H1 (cell line): ENCODE measurements at regions not wholly inside any gene's neighbourhood (a gene's known extent, or its start where the extent isn't known, plus 50 kb on each side); places are given as distances from the start of the nearest gene placed in this dataset.

ENCODE experiments used
- CTCF ChIA-PET: fragments of 300-600 bp; sonication (Branson Sonifier 250); formaldehyde crosslinking; loops from one replicate; lab custom pipeline; 2021; ENCODE audit not compliant: partially characterized antibody; lab: Charles Lee
- POLR2A ChIA-PET: fragments of 300-600 bp; sonication (Branson Sonifier 250); formaldehyde crosslinking; loops from one replicate; lab custom pipeline; 2021; ENCODE audit warnings: inconsistent platforms; ENCODE audit not compliant: partially characterized antibody; lab: Charles Lee
- DNase-seq, 2 experiments: peaks; one replicate each; pipeline versions ENCODE4 v3.0.0 to v3.0.0-alpha.2; 2010 to 2022; ENCODE audit warnings: low spot score in 2 of 2, low read depth in 1 of 2, mixed read lengths in 1 of 2
- FAIRE-seq: peaks from 2 replicates; lab custom pipeline; 2011; peaks lifted over from hg19 to GRCh38; lab: Jason Lieb, UNC
- H2AFZ ChIP-seq: 2 replicates; pipeline ENCODE4 v1.8.1; 2012; ENCODE audit warnings: low read length, inconsistent platforms
- H2AK5ac ChIP-seq: 2 replicates; pipeline ENCODE4 v1.6.1; 2013; ENCODE audit warnings: low read depth, low read length
- H2BK120ac ChIP-seq: replicated peaks from 2 replicates; pipeline ENCODE3; 2013; ENCODE audit warnings: low read depth, low read length, inconsistent platforms
- H2BK12ac ChIP-seq: 2 replicates; pipeline ENCODE4 v1.6.1; 2013; ENCODE audit warnings: low read depth, low read length
- H2BK15ac ChIP-seq: 2 replicates; pipeline ENCODE4 v1.6.1; 2013; ENCODE audit warnings: low read length
- H2BK20ac ChIP-seq: 2 replicates; pipeline ENCODE4 v1.6.1; 2013; ENCODE audit warnings: low read length
- H2BK5ac ChIP-seq: 2 replicates; pipeline ENCODE4 v1.6.1; 2013; ENCODE audit warnings: low read depth, low read length
- H3K14ac ChIP-seq: 2 replicates; pipeline ENCODE4 v1.6.1; 2013; ENCODE audit warnings: inconsistent platforms; ENCODE audit not compliant: insufficient read length
- H3K18ac ChIP-seq: 2 replicates; pipeline ENCODE4 v1.6.1; 2013; ENCODE audit warnings: low read length; ENCODE audit errors: extremely low read depth
- H3K23ac ChIP-seq: 2 replicates; pipeline ENCODE4 v1.6.1; 2013; ENCODE audit warnings: inconsistent platforms; ENCODE audit not compliant: insufficient read length
- H3K23me2 ChIP-seq: 2 replicates; pipeline ENCODE4 v1.6.1; 2013; ENCODE audit warnings: low read depth, low read length
- H3K27ac ChIP-seq: 2 replicates; pipeline ENCODE4 v1.6.1; 2011; ENCODE audit warnings: low read depth, low read length, inconsistent platforms
- H3K27me3 ChIP-seq, 4 experiments: replicated peaks in 1 of 4; 1 replicate in 1 of 4; 2 replicates in 3 of 4; pipeline versions ENCODE4 v1.6.1 to v1.8.1; 2011 to 2013; ENCODE audit warnings: low read length in 3 of 4, mild to moderate bottlenecking in 3 of 4, inconsistent platforms in 2 of 4, mixed read lengths in 2 of 4, moderate library complexity in 1 of 4; ENCODE audit not compliant: control insufficient read depth in 3 of 4, insufficient read depth in 3 of 4; ENCODE audit errors: extremely low read depth in 1 of 4
- H3K36me3 ChIP-seq, 4 experiments: 2 replicates each; pipeline versions ENCODE4 v1.6.1 to v1.8.1; 2011 to 2013; ENCODE audit warnings: mild to moderate bottlenecking in 4 of 4, low read length in 3 of 4, moderate library complexity in 2 of 4, control low read depth in 1 of 4, inconsistent platforms in 1 of 4; ENCODE audit not compliant: insufficient read depth in 4 of 4, control insufficient read depth in 2 of 4
- H3K4ac ChIP-seq: replicated peaks from 2 replicates; pipeline ENCODE3; 2013; ENCODE audit warnings: low read length, low read depth, mixed read lengths, inconsistent platforms; ENCODE audit not compliant: insufficient read length
- H3K4me1 ChIP-seq, 4 experiments: replicated peaks in 1 of 4; 1 replicate in 1 of 4; 2 replicates in 3 of 4; pipeline versions ENCODE4 v1.6.1 to v1.8.1; 2011 to 2013; ENCODE audit warnings: low read length in 3 of 4, inconsistent platforms in 2 of 4, mixed read lengths in 1 of 4; ENCODE audit not compliant: insufficient read depth in 4 of 4, control insufficient read depth in 3 of 4
- H3K4me2 ChIP-seq, 2 experiments: 2 replicates each; pipeline versions ENCODE4 v1.6.1 to v1.8.1; 2011 to 2013; ENCODE audit warnings: low read depth in 2 of 2, low read length in 2 of 2, control low read depth in 1 of 2, inconsistent platforms in 1 of 2, mild to moderate bottlenecking in 1 of 2; ENCODE audit not compliant: insufficient read depth in 1 of 2
- H3K4me3 ChIP-seq, 4 experiments: fragments of 200-600, 300-600 bp in 1 of 4; sonication (generic), shearing (Covaris generic), sonication (Bioruptor Twin) in 1 of 4; 2 replicates each; pipeline versions ENCODE4 v1.5.1 to v1.8.1; 2011 to 2016; ENCODE audit warnings: low read length in 4 of 4, low read depth in 3 of 4, control low read depth in 2 of 4, inconsistent platforms in 2 of 4, mild to moderate bottlenecking in 2 of 4, mixed read lengths in 1 of 4, moderate library complexity in 1 of 4; ENCODE audit not compliant: insufficient read depth in 2 of 4; ENCODE audit errors: extremely low read depth in 1 of 4
- H3K56ac ChIP-seq: replicated peaks from 2 replicates; pipeline ENCODE3; 2013; ENCODE audit warnings: low read depth, mild to moderate bottlenecking, mixed read lengths, low read length, inconsistent platforms; ENCODE audit not compliant: insufficient read length
- H3K79me1 ChIP-seq: 2 replicates; pipeline ENCODE4 v1.6.1; 2013; ENCODE audit warnings: low read depth, low read length, control low read depth
- H3K79me2 ChIP-seq, 2 experiments: 2 replicates each; pipeline versions ENCODE4 v1.6.1 to v1.8.1; 2012 to 2013; ENCODE audit warnings: low read length in 2 of 2, mild to moderate bottlenecking in 2 of 2, inconsistent platforms in 1 of 2; ENCODE audit not compliant: insufficient read depth in 2 of 2, control insufficient read depth in 1 of 2
- H3K9ac ChIP-seq, 4 experiments: replicated peaks in 1 of 4; 1 replicate in 1 of 4; 2 replicates in 3 of 4; pipeline versions ENCODE4 v1.6.1 to v1.8.1; 2011 to 2013; ENCODE audit warnings: low read depth in 3 of 4, low read length in 3 of 4, control low read depth in 2 of 4, mild to moderate bottlenecking in 2 of 4, moderate library complexity in 2 of 4, inconsistent platforms in 1 of 4; ENCODE audit errors: extremely low read depth in 1 of 4
- H3K9me3 ChIP-seq, 2 experiments: 2 replicates each; pipeline versions ENCODE4 v1.6.1 to v1.8.1; 2012 to 2013; ENCODE audit warnings: mild to moderate bottlenecking in 2 of 2, moderate library complexity in 2 of 2, control low read depth in 1 of 2, inconsistent platforms in 1 of 2, low read depth in 1 of 2, low read length in 1 of 2, mixed read lengths in 1 of 2; ENCODE audit not compliant: insufficient read depth in 2 of 2
- H4K20me1 ChIP-seq, 2 experiments: replicated peaks in 1 of 2; 2 replicates each; pipeline versions ENCODE3 to v1.8.1; 2011 to 2013; ENCODE audit warnings: inconsistent platforms in 2 of 2, low read length in 2 of 2, mild to moderate bottlenecking in 1 of 2; ENCODE audit not compliant: insufficient read depth in 2 of 2, control insufficient read depth in 1 of 2
- H4K5ac ChIP-seq: 2 replicates; pipeline ENCODE4 v1.6.1; 2013; ENCODE audit warnings: low read length, low read depth, mixed read lengths, inconsistent platforms; ENCODE audit not compliant: insufficient read length
- H4K8ac ChIP-seq: 2 replicates; pipeline ENCODE4 v1.8.0; 2013; ENCODE audit warnings: mild to moderate bottlenecking, moderate library complexity, low read length, inconsistent platforms; ENCODE audit not compliant: insufficient read depth; ENCODE audit errors: extremely low read depth
- H4K91ac ChIP-seq: replicated peaks from 2 replicates; pipeline ENCODE3; 2013; ENCODE audit warnings: low read length, mixed read lengths, inconsistent platforms; ENCODE audit not compliant: insufficient read length
- CBX5 ChIP-seq: fragments of 300-800, 300-1000 bp; sonication (generic); IDR thresholded peaks from 2 replicates; pipeline ENCODE4 v1.7.1; 2016; ENCODE audit warnings: antibody characterized with exemption, low read length, low read depth
- CBX8 ChIP-seq: fragments of 300-800, 300-1000 bp; sonication (generic); IDR thresholded peaks from 2 replicates; pipeline ENCODE4 v1.7.1; 2016; ENCODE audit warnings: low read depth, low read length, borderline replicate concordance
- CTBP2 ChIP-seq: IDR thresholded peaks from 2 replicates; pipeline ENCODE4 v1.7.0; 2011; ENCODE audit warnings: borderline replicate concordance, mild to moderate bottlenecking, moderate library complexity, mixed read lengths, low read length; ENCODE audit not compliant: insufficient read depth, insufficient read length
- EP300 ChIP-seq, 2 experiments: IDR thresholded peaks; 1 replicate in 1 of 2; 2 replicates in 1 of 2; pipeline ENCODE4 v1.6.1; 2011 to 2012; ENCODE audit warnings: low read depth in 2 of 2, low read length in 2 of 2, mild to moderate bottlenecking in 2 of 2, borderline replicate concordance in 1 of 2, inconsistent platforms in 1 of 2, moderate library complexity in 1 of 2
- RBBP5 ChIP-seq: IDR thresholded peaks from 2 replicates; pipeline ENCODE4 v1.7.1; 2012; ENCODE audit warnings: low read depth, mild to moderate bottlenecking, inconsistent platforms, low read length, moderate library complexity, borderline replicate concordance
- RFX5 ChIP-seq: IDR thresholded peaks from 2 replicates; pipeline ENCODE4 v1.6.1; 2011; ENCODE audit warnings: low read depth, low read length, improper control_type of control experiment, borderline replicate concordance
- WGBS, 2 experiments: shearing (Covaris generic) in 1 of 2; methylation state at CpG; one replicate each; pipeline versions ENCODE4 v1.1.6 to v1.1.7; 2013 to 2015; ENCODE audit warnings: low lambda C conversion rate in 2 of 2, mixed read lengths in 2 of 2, inconsistent platforms in 1 of 2, low coverage in 1 of 2, missing lambda C conversion rate in 1 of 2; ENCODE audit not compliant: insufficient replicate concordance in 2 of 2, insufficient coverage in 1 of 2, insufficient read length in 1 of 2; ENCODE audit errors: extremely low coverage in 1 of 2, missing lambda C conversion rate in 1 of 2; 5-methylcytosine and 5-hydroxymethylcytosine counted together
- TF ChIP-seq, protein P1 (sequence below): IDR thresholded peaks from 2 replicates; pipeline ENCODE4 v1.6.1; 2012; ENCODE audit warnings: low read length, inconsistent platforms

DNA sequence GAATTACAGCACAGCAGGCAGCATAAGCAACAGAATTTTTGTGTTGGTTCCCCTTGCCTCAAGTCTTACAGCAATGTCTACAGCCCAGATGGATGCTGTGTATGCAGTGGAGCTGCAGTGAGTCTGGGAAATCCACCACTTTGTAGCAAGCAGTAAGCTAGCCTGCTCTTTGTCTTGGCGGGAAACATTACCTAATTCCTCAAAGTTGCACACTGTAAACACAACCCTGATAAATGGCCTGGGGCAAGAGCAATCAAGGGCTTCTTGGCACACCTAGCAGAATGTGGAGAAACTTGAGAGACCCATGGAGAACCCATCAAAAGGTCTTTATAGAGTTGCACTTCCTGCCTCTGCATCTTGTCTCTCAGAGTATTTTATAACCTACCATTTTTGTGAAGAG lies 102.0 kb upstream of the FOXP2 start:
- Histone ChIP-seq H2BK15ac (no peak overlapping the region), H4K91ac (no peak overlapping the region), H2AFZ (no peak overlapping the region), H2BK20ac (no peak overlapping the region), H3K4ac (no peak overlapping the region), H4K5ac (no peak overlapping the region), H3K4me2 (no peak overlapping the region), H3K79me2 (no peaks in the 10 kb centered on the region), H3K36me3 (no peaks in the 10 kb centered on the region; a peak in 1 of 8 replicates), H4K8ac (no peak overlapping the region), H3K23me2 (no peaks in the 10 kb centered on the region), H2BK12ac (no peak overlapping the region), H4K20me1 (no peaks in the 10 kb centered on the region), H3K4me1 (peaks cover 0 to 2% (median 0%) of the 10 kb centered on the region in 4 experiments; a peak in 1 of 7 replicates), H3K23ac (no peak overlapping the region), H3K79me1 (no peaks in the 10 kb centered on the region), H2BK120ac (no peak overlapping the region), H3K56ac (no peak overlapping the region), H2AK5ac (no peak overlapping the region), H2BK5ac (no peak overlapping the region), H3K9ac (no peak overlapping the region), H3K27me3 (no peaks in the 10 kb centered on the region), H3K9me3 (no peaks in the 10 kb centered on the region), H3K4me3 (no peak overlapping the region), H3K18ac (no peak overlapping the region), H3K27ac (no peak overlapping the region), H3K14ac (no peak overlapping the region)
- DNase-seq (no peak), FAIRE-seq (no peak)
- POLR2A ChIA-PET = no interaction called here
- CTCF ChIA-PET = interaction anchor here (0.6 kb wide), 1 partner anchor 9 kb away, joined by 5 read pairs; no protein-coding TSS in a partner anchor
- 88% methylated on average over 1 of the region's 1 CpG; no CpG with 5 or more reads in 1 of the 2 experiments for WGBS, 2 experiments
- TF ChIP-seq CBX5 = no peak
- no peak for TF ChIP-seq RFX5
- TF ChIP-seq, protein P1, sequence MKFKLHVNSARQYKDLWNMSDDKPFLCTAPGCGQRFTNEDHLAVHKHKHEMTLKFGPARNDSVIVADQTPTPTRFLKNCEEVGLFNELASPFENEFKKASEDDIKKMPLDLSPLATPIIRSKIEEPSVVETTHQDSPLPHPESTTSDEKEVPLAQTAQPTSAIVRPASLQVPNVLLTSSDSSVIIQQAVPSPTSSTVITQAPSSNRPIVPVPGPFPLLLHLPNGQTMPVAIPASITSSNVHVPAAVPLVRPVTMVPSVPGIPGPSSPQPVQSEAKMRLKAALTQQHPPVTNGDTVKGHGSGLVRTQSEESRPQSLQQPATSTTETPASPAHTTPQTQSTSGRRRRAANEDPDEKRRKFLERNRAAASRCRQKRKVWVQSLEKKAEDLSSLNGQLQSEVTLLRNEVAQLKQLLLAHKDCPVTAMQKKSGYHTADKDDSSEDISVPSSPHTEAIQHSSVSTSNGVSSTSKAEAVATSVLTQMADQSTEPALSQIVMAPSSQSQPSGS = no peak
- no peak for TF ChIP-seq CBX8
- TF ChIP-seq CTBP2 = no peak
- TF ChIP-seq EP300 (IDR thresholded peaks at IDR 0.05; ENCODE audit: borderline replicate concordance in 1 of 2, low read depth in 2 of 2, low read length in 2 of 2) = no peak
- TF ChIP-seq RBBP5 = no peak
